GM23338 (cell line): ENCODE measurements at regions not wholly inside any gene's neighbourhood (a gene's known extent, or its start where the extent isn't known, plus 50 kb on each side); places are given as distances from the start of the nearest gene placed in this dataset.

Experiments used
- ATAC-seq: fragments of 200-7000 bp; cut with Tn5 transposase; 3 replicates; pipeline ENCODE4 v1.9.1; 2020
- DNase-seq: peaks from one replicate; pipeline ENCODE4 v3.0.0-alpha.2; 2015; ENCODE audit warnings: low spot score
- H2AFZ ChIP-seq: fragments of 200-600 bp; sonication (generic); 2 replicates; pipeline ENCODE4 v1.8.0; 2016; ENCODE audit warnings: antibody characterized with exemption, mild to moderate bottlenecking, moderate library complexity
- H3F3A ChIP-seq: fragments of 200-600 bp; sonication (generic); replicated peaks from 2 replicates; pipeline ENCODE4 v1.8.0; 2017; ENCODE audit warnings: antibody characterized with exemption, mixed run types, low read depth
- H3K27ac ChIP-seq: fragments of 200-600 bp; sonication (generic); 2 replicates; pipeline ENCODE4 v1.6.1; 2016; ENCODE audit warnings: low read depth
- H3K27me3 ChIP-seq: fragments of 200-600 bp; sonication (generic); 2 replicates; pipeline ENCODE4 v1.8.0; 2016; ENCODE audit warnings: mild to moderate bottlenecking, mixed run types, moderate library complexity; ENCODE audit not compliant: insufficient read depth
- H3K36me3 ChIP-seq: fragments of 200-600 bp; sonication (generic); 2 replicates; pipeline ENCODE4 v1.8.0; 2016; ENCODE audit warnings: mild to moderate bottlenecking; ENCODE audit not compliant: insufficient read depth
- H3K4me1 ChIP-seq: fragments of 200-600 bp; sonication (generic); 2 replicates; pipeline ENCODE4 v1.8.0; 2016; ENCODE audit warnings: mild to moderate bottlenecking, moderate library complexity; ENCODE audit not compliant: insufficient read depth
- H3K4me2 ChIP-seq: fragments of 200-600 bp; sonication (generic); 2 replicates; pipeline ENCODE4 v1.7.1; 2017; ENCODE audit warnings: mixed run types
- H3K4me3 ChIP-seq: fragments of 200-600 bp; sonication (generic); 2 replicates; pipeline ENCODE4 v1.6.1; 2016; ENCODE audit warnings: mixed run types
- H3K79me2 ChIP-seq: fragments of 200-600 bp; sonication (generic); replicated peaks from 2 replicates; pipeline ENCODE4 v1.8.0; 2017; ENCODE audit warnings: mild to moderate bottlenecking; ENCODE audit not compliant: insufficient read depth
- H3K9me2 ChIP-seq: fragments of 200-600 bp; sonication (generic); 2 replicates; pipeline ENCODE4 v1.8.0; 2017; ENCODE audit not compliant: insufficient read depth
- H4K20me1 ChIP-seq: fragments of 200-600 bp; sonication (generic); replicated peaks from 2 replicates; pipeline ENCODE4 v1.8.0; 2017; ENCODE audit warnings: mild to moderate bottlenecking; ENCODE audit not compliant: insufficient read depth
- H3K27ac Mint-ChIP-seq: 2 replicates; pipeline ENCODE4 v1.8.0; 2020; ENCODE audit warnings: inconsistent platforms, mild to moderate bottlenecking, moderate library complexity, mixed read lengths
- H3K27me3 Mint-ChIP-seq: 3 replicates; pipeline ENCODE4 v1.8.0; 2022; ENCODE audit warnings: low read depth, mild to moderate bottlenecking, moderate library complexity, mixed read lengths, inconsistent platforms; ENCODE audit not compliant: insufficient read depth, poor library complexity
- H3K36me3 Mint-ChIP-seq: 3 replicates; pipeline ENCODE4 v1.8.0; 2021; ENCODE audit warnings: low read depth, mild to moderate bottlenecking, inconsistent platforms, moderate library complexity, mixed read lengths
- H3K4me1 Mint-ChIP-seq: 3 replicates; pipeline ENCODE4 v1.8.0; 2020; ENCODE audit warnings: mild to moderate bottlenecking, inconsistent platforms, mixed read lengths
- H3K4me3 Mint-ChIP-seq: 3 replicates; pipeline ENCODE4 v1.8.0; 2021; ENCODE audit warnings: moderate library complexity, mild to moderate bottlenecking, inconsistent platforms, mixed read lengths
- H3K9me3 Mint-ChIP-seq: 3 replicates; pipeline ENCODE4 v1.8.0; 2020; ENCODE audit warnings: moderate library complexity, mild to moderate bottlenecking, inconsistent platforms, mixed read lengths
- EZH2 ChIP-seq: fragments of 200-600 bp; sonication (generic); IDR thresholded peaks from one replicate; pipeline ENCODE4 v1.8.0; 2017; ENCODE audit warnings: antibody characterized with exemption, mild to moderate bottlenecking, low read depth; ENCODE audit not compliant: unreplicated experiment
- JUNB ChIP-seq: IDR thresholded peaks from one replicate; pipeline ENCODE4 v1.6.1; 2016; ENCODE audit warnings: antibody characterized with exemption; ENCODE audit not compliant: unreplicated experiment
- POLR2AphosphoS5 ChIP-seq: IDR thresholded peaks from 2 replicates; pipeline ENCODE4 v1.6.1; 2016; ENCODE audit warnings: antibody characterized with exemption, low read depth
- ZNF114 ChIP-seq: fragments of 250-450 bp; sonication (Bioruptor Pico); IDR thresholded peaks from 2 replicates; pipeline ENCODE4 v1.5.0; 2020; ENCODE audit warnings: mild to moderate bottlenecking, moderate library complexity
- ZNF462 ChIP-seq: fragments of 250-450 bp; sonication (Bioruptor Pico); IDR thresholded peaks from 2 replicates; pipeline ENCODE4 v1.5.0; 2020; ENCODE audit warnings: mild to moderate bottlenecking, moderate library complexity
- TF ChIP-seq, protein P1 (sequence below): IDR thresholded peaks from 2 replicates; pipeline ENCODE4 v1.6.1; 2016; ENCODE audit warnings: antibody characterized with exemption

DNA sequence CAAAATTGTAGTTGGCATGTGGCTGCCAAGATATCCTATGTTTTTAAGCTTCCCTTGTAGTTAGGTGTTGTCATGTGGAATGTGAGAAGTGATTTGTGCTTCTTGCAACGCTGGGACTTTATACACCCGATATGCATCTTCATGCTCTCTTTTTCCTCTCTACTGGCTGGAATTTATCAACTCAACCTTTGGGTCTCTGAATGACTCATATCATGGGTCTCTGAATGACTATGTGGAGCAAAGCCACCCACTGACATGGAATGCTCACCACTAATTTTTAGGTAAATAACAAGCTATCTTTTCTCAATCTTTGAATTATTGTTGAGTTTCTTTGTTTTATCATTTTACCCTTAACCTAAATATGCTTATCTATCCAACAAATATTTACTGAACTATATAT, 144.6 kb downstream of the ATP23 start (continued):
- TF ChIP-seq ZNF462 (CRISPR knock-in tag) (no peak), EZH2 (no peak), JUNB (no peak)

DNA sequence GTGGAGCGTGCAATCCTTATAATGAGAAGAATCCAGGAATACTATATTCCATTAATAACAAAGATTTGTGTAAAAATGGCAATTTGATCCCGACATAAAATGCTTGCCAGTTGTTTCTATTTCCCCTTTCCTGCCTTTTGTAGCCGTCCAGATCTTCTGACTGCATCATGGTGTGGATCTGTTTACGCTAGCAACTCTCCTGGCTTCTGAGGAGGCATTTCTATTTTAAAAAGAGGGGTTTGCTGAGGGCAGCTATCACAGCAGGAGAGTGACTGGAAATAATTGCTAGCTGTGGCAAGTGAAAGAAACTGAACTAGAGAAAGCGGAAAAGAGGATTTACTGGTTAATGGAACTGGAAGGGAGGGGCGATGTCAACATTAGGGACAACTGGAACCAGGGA, 145.6 kb downstream of the ATP23 start:
- Histone ChIP-seq H3K27me3 (no peaks in the 10 kb centered on the region), H3K79me2 (no peaks in the 10 kb centered on the region), H3K36me3 (no peaks in the 10 kb centered on the region), H3K9me2 (peaks cover 15% of the 10 kb centered on the region), H3K4me2 (no peak overlapping the region), H2AFZ (peak overlapping the region; percentile 69), H3K27ac (no peak overlapping the region), H3F3A (no peaks in the 10 kb centered on the region), H3K4me3 (no peak overlapping the region), H3K4me1 (peaks cover 4% of the 10 kb centered on the region; the same call in 1 of the 2 replicates), H4K20me1 (no peaks in the 10 kb centered on the region)
- TF ChIP-seq ZNF114 (no peak), POLR2AphosphoS5 (no peak), JUNB (no peak)
- TF ChIP-seq, protein P1, sequence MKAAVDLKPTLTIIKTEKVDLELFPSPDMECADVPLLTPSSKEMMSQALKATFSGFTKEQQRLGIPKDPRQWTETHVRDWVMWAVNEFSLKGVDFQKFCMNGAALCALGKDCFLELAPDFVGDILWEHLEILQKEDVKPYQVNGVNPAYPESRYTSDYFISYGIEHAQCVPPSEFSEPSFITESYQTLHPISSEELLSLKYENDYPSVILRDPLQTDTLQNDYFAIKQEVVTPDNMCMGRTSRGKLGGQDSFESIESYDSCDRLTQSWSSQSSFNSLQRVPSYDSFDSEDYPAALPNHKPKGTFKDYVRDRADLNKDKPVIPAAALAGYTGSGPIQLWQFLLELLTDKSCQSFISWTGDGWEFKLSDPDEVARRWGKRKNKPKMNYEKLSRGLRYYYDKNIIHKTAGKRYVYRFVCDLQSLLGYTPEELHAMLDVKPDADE: no peak
- ATAC-seq (no peak), DNase-seq (no peak)
- no peak overlapping the region for H3K27ac Mint-ChIP-seq
- H3K9me3 Mint-ChIP-seq: peaks cover 9% of the 10 kb centered on the region; the same call in 1 of the 3 replicates
- H3K4me1 Mint-ChIP-seq: peaks cover 10% of the 10 kb centered on the region; the same call in 2 of the 3 replicates
- H3K4me3 Mint-ChIP-seq: no peak overlapping the region
- peaks cover 2% of the 10 kb centered on the region for H3K27me3 Mint-ChIP-seq
- H3K36me3 Mint-ChIP-seq: no peaks in the 10 kb centered on the region
